ENCODE measurements at regions not wholly inside any gene's neighbourhood (a gene's known extent, or its start where the extent isn't known, plus 50 kb on each side); places are given as distances from the start of the nearest gene placed in this dataset.

- Histone ChIP-seq H3K4me1 (ENCODE audit: insufficient read depth, low read length) (peaks cover 37% of the 10 kb centered on the region), H3K36me3 (ENCODE audit: insufficient read depth, low read length) (no peaks in the 10 kb centered on the region), H3K27ac (ENCODE audit: low read depth in 1 of 2, low read length in 2 of 2) (no peak overlapping the region), H3K9me3 (ENCODE audit: control insufficient read depth in 1 of 2, insufficient read depth in 1 of 2, low read length in 2 of 2) (no peaks in the 10 kb centered on the region), H3K4me3 (ENCODE audit: low read length) (peak overlapping the region; percentile 16), H3K27me3 (ENCODE audit: control insufficient read depth in 1 of 2, insufficient read depth in 2 of 2, low read length in 2 of 2) (no peaks in the 10 kb centered on the region)
- CTCF ChIA-PET, result interaction anchor here (0.6 kb wide), 1 partner anchor 217 kb away, joined by 3 read pairs; no protein-coding TSS in a partner anchor
- intact Hi-C loops (cut with DNase I, micrococcal nuclease), result loop anchor here in 1 of 2 experiments (2.0 to 10.0 kb wide), 2 partner anchors 317 to 741 kb away; no protein-coding TSS in a partner anchor
- Mint-ChIP-seq H3K27ac (no peak overlapping the region), H3K36me3 (ENCODE audit: low read depth) (no peaks in the 10 kb centered on the region), H3K27me3 (no peaks in the 10 kb centered on the region), H3K4me1 (ENCODE audit: low read depth) (peaks cover 40% of the 10 kb centered on the region), H3K4me3 (peak overlapping the region; percentile 49), H3K9me3 (no peaks in the 10 kb centered on the region)
- peak in 8 of 14 experiments; percentile 3 to 49 (median 26) for DNase-seq
- peak; percentile 73 for ATAC-seq (ENCODE audit: poor library complexity)
- POLR2A ChIA-PET, result interaction anchor here (0.8 kb wide), 1 partner anchor 296 kb away, joined by 4 read pairs; no protein-coding TSS in a partner anchor
- TF ChIP-seq CTCF (IDR thresholded peaks at IDR 0.05), result no peak
Observed at GRCh38 chrX:40471965-40472648, 108.7 kb upstream of the ATP6AP2 start.

GRCh38 chrX:40470830-40471429 lies 109.8 kb upstream of the ATP6AP2 start:
- ChIA-PET POLR2A (interaction anchor here (0.8 kb wide), 1 partner anchor 294 kb away, joined by 4 read pairs; no protein-coding TSS in a partner anchor), CTCF (no interaction called here)
- peak overlapping the region; percentile 20 for H3K4me3 Mint-ChIP-seq
- H3K27ac Mint-ChIP-seq, result no peak overlapping the region
- no peak for DNase-seq
- ATAC-seq (ENCODE audit: poor library complexity), result no peak
- Histone ChIP-seq H3K9me3 (ENCODE audit: control insufficient read depth in 1 of 2, insufficient read depth in 1 of 2, low read length in 2 of 2) (no peaks in the 10 kb centered on the region), H3K27ac (ENCODE audit: low read depth in 1 of 2, low read length in 2 of 2) (no peak overlapping the region), H3K4me1 (ENCODE audit: insufficient read depth, low read length) (peaks cover 33% of the 10 kb centered on the region), H3K36me3 (ENCODE audit: insufficient read depth, low read length) (no peaks in the 10 kb centered on the region), H3K4me3 (ENCODE audit: low read length) (no peak overlapping the region), H3K27me3 (ENCODE audit: control insufficient read depth in 1 of 2, insufficient read depth in 2 of 2, low read length in 2 of 2) (no peaks in the 10 kb centered on the region)
- H3K9me3 Mint-ChIP-seq, result no peaks in the 10 kb centered on the region
- H3K4me1 Mint-ChIP-seq (ENCODE audit: low read depth), result peaks cover 36% of the 10 kb centered on the region
- intact Hi-C loops (cut with DNase I, micrococcal nuclease), result loop anchor here in 1 of 2 experiments (10.0 kb wide), 1 partner anchor 316 kb away; no protein-coding TSS in a partner anchor
- no peaks in the 10 kb centered on the region for H3K27me3 Mint-ChIP-seq
- no peaks in the 10 kb centered on the region for H3K36me3 Mint-ChIP-seq (ENCODE audit: low read depth)
- TF ChIP-seq CTCF (IDR thresholded peaks at IDR 0.05), result no peak

GRCh38 chrX:40469316-40469715 lies 111.5 kb upstream of the ATP6AP2 start:
- no peaks in the 10 kb centered on the region for H3K27me3 Mint-ChIP-seq

More at GRCh38 chrX:40469316-40469715, 111.5 kb upstream of the ATP6AP2 start:
- Mint-ChIP-seq H3K36me3 (ENCODE audit: low read depth) (no peaks in the 10 kb centered on the region), H3K4me1 (ENCODE audit: low read depth) (peaks cover 46% of the 10 kb centered on the region), H3K4me3 (no peak overlapping the region), H3K9me3 (no peaks in the 10 kb centered on the region), H3K27ac (no peak overlapping the region)
- TF ChIP-seq CTCF (IDR thresholded peaks at IDR 0.05), result no peak
- H3K36me3 ChIP-seq (ENCODE audit: insufficient read depth, low read length), result no peaks in the 10 kb centered on the region
- intact Hi-C loops (cut with DNase I, micrococcal nuclease), result loop anchor here in 1 of 2 experiments (2.0 kb wide), 1 partner anchor 655 kb away; no protein-coding TSS in a partner anchor
- CTCF ChIA-PET, result no interaction called here
- no peaks in the 10 kb centered on the region for H3K27me3 ChIP-seq (ENCODE audit: control insufficient read depth in 1 of 2, insufficient read depth in 2 of 2, low read length in 2 of 2)
- DNase-seq (no peak), ATAC-seq (ENCODE audit: poor library complexity) (no peak)
- peaks cover 36% of the 10 kb centered on the region for H3K4me1 ChIP-seq (ENCODE audit: insufficient read depth, low read length)
- H3K27ac ChIP-seq (ENCODE audit: low read depth in 1 of 2, low read length in 2 of 2), result no peak overlapping the region
- no peaks in the 10 kb centered on the region for H3K9me3 ChIP-seq (ENCODE audit: control insufficient read depth in 1 of 2, insufficient read depth in 1 of 2, low read length in 2 of 2)
- POLR2A ChIA-PET, result no interaction called here
- no peak overlapping the region for H3K4me3 ChIP-seq (ENCODE audit: low read length)
